ENCODE measurements at regions not wholly inside any gene's neighbourhood (a gene's known extent, or its start where the extent isn't known, plus 50 kb on each side); places are given as distances from the start of the nearest gene placed in this dataset.

DNA sequence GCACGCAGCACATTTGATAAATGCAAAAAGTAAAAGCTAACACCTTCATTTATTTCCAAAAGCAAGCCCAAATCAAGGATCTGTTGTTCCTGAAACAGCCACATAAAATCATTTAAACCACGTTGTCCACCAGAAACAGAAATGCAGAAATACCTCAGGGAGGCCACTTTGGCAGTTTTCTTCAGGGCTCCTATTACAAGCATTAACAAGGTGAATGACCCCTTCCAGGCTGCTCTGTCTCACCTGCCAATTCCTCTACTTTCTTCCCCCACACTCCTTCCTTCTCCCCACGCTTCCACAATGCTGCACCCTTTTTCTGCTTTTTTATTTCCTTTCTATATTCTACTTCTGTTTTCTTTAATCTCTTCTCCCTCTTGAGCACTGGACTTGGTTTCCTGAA is 55.0 kb upstream of the PTGFRN start:
- H3K27me3 ChIP-seq = no peaks in the 10 kb centered on the region

DNA sequence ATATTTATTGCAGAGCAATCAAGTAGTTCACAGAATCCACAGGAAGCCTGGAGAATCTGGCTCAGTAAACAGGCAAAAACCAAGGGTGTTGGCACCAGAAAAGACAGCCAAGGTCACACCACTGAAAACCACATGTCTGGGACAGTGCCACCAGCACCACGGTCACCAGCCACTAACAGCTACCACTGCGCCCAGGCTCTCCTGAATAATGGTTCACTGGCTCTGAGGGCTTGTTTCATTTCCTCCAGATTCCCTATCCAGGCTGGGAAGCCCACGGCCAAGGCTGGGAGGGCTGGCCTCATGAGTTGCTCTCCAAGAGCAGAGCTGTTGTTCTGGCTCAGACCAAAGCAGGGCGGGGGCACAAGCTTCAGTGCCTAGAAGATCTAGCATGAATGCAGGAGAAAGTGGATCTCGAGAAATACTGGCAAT is 54.5 kb upstream of the PTGFRN start:
- no peaks in the 10 kb centered on the region for H3K36me3 ChIP-seq
- peak in 1 of 2 donors; percentile 39 for DNase-seq (ENCODE audit: low read depth in 1 of 2, low spot score in 1 of 2)
- H3K27ac ChIP-seq = peak overlapping the region; percentile 11
- H3K4me1 ChIP-seq (ENCODE audit: low read depth) = peaks cover 31% of the 10 kb centered on the region
- no peaks in the 10 kb centered on the region for H3K27me3 ChIP-seq
- H3K4me3 ChIP-seq = no peak overlapping the region
- no peaks in the 10 kb centered on the region for H3K9me3 ChIP-seq (ENCODE audit: low read depth)
- no peak for TF ChIP-seq CTCF (IDR thresholded peaks at IDR 0.05; ENCODE audit: low read depth, low read length)

More for the DNA sequence above, 55.0 kb upstream of the PTGFRN start:
- no peaks in the 10 kb centered on the region for H3K9me3 ChIP-seq (ENCODE audit: low read depth)
- H3K36me3 ChIP-seq = no peaks in the 10 kb centered on the region
- no peak for DNase-seq (ENCODE audit: low read depth in 1 of 2, low spot score in 1 of 2)
- H3K4me3 ChIP-seq = no peak overlapping the region
- H3K27ac ChIP-seq = no peak overlapping the region
- TF ChIP-seq CTCF (IDR thresholded peaks at IDR 0.05; ENCODE audit: low read depth, low read length) = no peak
- H3K4me1 ChIP-seq (ENCODE audit: low read depth) = peaks cover 31% of the 10 kb centered on the region

- peak in 1 of 2 donors; percentile 60 for DNase-seq (ENCODE audit: low read depth in 1 of 2, low spot score in 1 of 2)
- Histone ChIP-seq H3K36me3 (no peaks in the 10 kb centered on the region), H3K4me3 (no peak overlapping the region), H3K9me3 (ENCODE audit: low read depth) (no peaks in the 10 kb centered on the region), H3K27me3 (no peaks in the 10 kb centered on the region), H3K4me1 (ENCODE audit: low read depth) (peaks cover 31% of the 10 kb centered on the region), H3K27ac (peak overlapping the region; percentile 11)
- no peak for TF ChIP-seq CTCF (IDR thresholded peaks at IDR 0.05; ENCODE audit: low read depth, low read length)
Measured at GRCh38 chr1:116855773-116856201, 53.9 kb upstream of the PTGFRN start.

DNA sequence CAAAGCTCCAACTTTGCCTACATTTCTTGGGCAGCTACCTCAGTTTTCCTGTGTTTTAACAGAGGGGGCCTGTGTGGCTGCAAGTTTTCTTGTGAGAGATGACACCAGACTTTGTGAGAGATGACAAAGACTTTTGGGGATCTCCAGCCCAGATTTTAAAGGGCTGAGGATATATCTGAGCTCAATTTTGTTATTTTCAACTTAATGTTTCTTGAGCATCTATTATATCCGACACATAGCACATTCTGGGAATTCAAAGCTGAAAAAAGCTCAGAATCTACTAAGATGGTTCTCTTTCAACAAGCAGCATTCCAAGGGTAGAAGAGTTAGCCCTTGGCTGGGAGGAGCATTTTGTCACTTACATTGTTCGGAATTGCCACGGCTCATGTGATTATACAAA is 53.4 kb upstream of the PTGFRN start:
- TF ChIP-seq CTCF (IDR thresholded peaks at IDR 0.05; ENCODE audit: low read depth, low read length) = no peak
- Histone ChIP-seq H3K27ac (no peak overlapping the region), H3K4me3 (no peak overlapping the region), H3K36me3 (no peaks in the 10 kb centered on the region), H3K4me1 (ENCODE audit: low read depth) (peaks cover 31% of the 10 kb centered on the region), H3K27me3 (no peaks in the 10 kb centered on the region), H3K9me3 (ENCODE audit: low read depth) (no peaks in the 10 kb centered on the region)
- no peak for DNase-seq (ENCODE audit: low read depth in 1 of 2, low spot score in 1 of 2)

DNA sequence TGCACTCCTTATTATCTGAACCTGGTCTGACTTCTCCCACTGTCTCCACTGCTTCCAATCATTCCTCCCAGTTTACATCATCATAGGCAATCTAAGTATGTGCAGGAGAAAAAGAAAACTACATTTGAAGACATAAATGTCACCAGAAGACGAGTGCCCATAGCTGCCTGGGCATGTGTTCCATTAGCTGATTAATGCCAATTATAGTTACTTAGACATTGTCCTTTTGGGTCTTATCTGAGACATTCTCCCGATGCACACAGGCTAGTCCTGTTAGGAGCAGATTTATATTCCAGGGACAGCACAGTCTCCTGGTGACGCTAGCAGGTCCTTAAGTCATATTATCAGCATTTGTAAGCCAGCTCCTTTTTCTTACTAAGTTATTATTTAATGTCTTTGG is 52.6 kb upstream of the PTGFRN start:
- no peaks in the 10 kb centered on the region for H3K27me3 ChIP-seq
- no peak overlapping the region for H3K27ac ChIP-seq
- DNase-seq (ENCODE audit: low read depth in 1 of 2, low spot score in 1 of 2) = no peak
- H3K4me1 ChIP-seq (ENCODE audit: low read depth) = peaks cover 31% of the 10 kb centered on the region
- no peaks in the 10 kb centered on the region for H3K9me3 ChIP-seq (ENCODE audit: low read depth)
- no peak overlapping the region for H3K4me3 ChIP-seq
- no peak for TF ChIP-seq CTCF (IDR thresholded peaks at IDR 0.05; ENCODE audit: low read depth, low read length)
- H3K36me3 ChIP-seq = no peaks in the 10 kb centered on the region
